A673 (cell line): ENCODE measurements at regions not wholly inside any gene's neighbourhood (a gene's known extent, or its start where the extent isn't known, plus 50 kb on each side); places are given as distances from the start of the nearest gene placed in this dataset.

Experiments used
- BruUV-seq: library from RNA; stranded (reverse); fragments of 400-500 nt; replicated peaks from 2 replicates; lab custom pipeline; 2021; lab: Mats Ljungman, UMichigan
- CTCF ChIA-PET: fragments of 300-600 bp; sonication (Branson Sonifier 250); formaldehyde crosslinking; loops from one replicate; lab custom pipeline; 2022; ENCODE audit warnings: antibody characterized with exemption; lab: Charles Lee
- POLR2A ChIA-PET: fragments of 300-600 bp; sonication (Branson Sonifier 250); formaldehyde crosslinking; loops from one replicate; lab custom pipeline; 2022; ENCODE audit warnings: antibody characterized with exemption; ENCODE audit not compliant: low non-redundant PET; lab: Charles Lee
- DNase-seq: peaks from one replicate; pipeline ENCODE4 v3.0.0-alpha.2; 2015; ENCODE audit warnings: low spot score
- H3K27ac ChIP-seq: fragments of 200-600 bp; sonication (generic); 2 replicates; pipeline ENCODE4 v1.5.1; 2016; ENCODE audit warnings: mixed run types, low read depth, mild to moderate bottlenecking, mixed read lengths, antibody characterized with exemption, low read length; ENCODE audit not compliant: poor library complexity, severe bottlenecking
- H3K27me3 ChIP-seq: fragments of 200-600 bp; sonication (generic); replicated peaks from 2 replicates; pipeline ENCODE4 v1.6.1; 2017; ENCODE audit warnings: mixed run types, low read depth, mild to moderate bottlenecking, mixed read lengths, antibody characterized with exemption, low read length; ENCODE audit not compliant: insufficient read depth, poor library complexity
- H3K36me3 ChIP-seq: fragments of 200-600 bp; sonication (generic); 2 replicates; pipeline ENCODE4 v1.6.1; 2016; ENCODE audit warnings: mixed run types, mild to moderate bottlenecking, mixed read lengths, antibody characterized with exemption, low read length; ENCODE audit not compliant: insufficient read depth, poor library complexity, severe bottlenecking
- H3K4me1 ChIP-seq: fragments of 200-600 bp; sonication (generic); 2 replicates; pipeline ENCODE4 v1.6.1; 2017; ENCODE audit warnings: mixed run types, mild to moderate bottlenecking, mixed read lengths, antibody characterized with exemption, low read length; ENCODE audit not compliant: insufficient read depth, poor library complexity, severe bottlenecking
- H3K4me3 ChIP-seq: fragments of 200-600 bp; sonication (generic); 2 replicates; pipeline ENCODE4 v1.5.1; 2016; ENCODE audit warnings: low read depth, mixed run types, mild to moderate bottlenecking, mixed read lengths, low read length; ENCODE audit not compliant: poor library complexity, severe bottlenecking
- H3K9me3 ChIP-seq: fragments of 200-600 bp; sonication (generic); 2 replicates; pipeline ENCODE4 v1.6.1; 2016; ENCODE audit warnings: mixed run types, low read depth, mild to moderate bottlenecking, mixed read lengths, antibody characterized with exemption, low read length; ENCODE audit not compliant: poor library complexity, severe bottlenecking
- EZH2 ChIP-seq: fragments of 200-600 bp; sonication (generic); IDR thresholded peaks from 2 replicates; pipeline ENCODE4 v1.6.1; 2017; ENCODE audit warnings: borderline replicate concordance, low read depth, mild to moderate bottlenecking, mixed read lengths, antibody characterized with exemption, low read length; ENCODE audit not compliant: poor library complexity, severe bottlenecking
- intact Hi-C: fragments of 100-400 bp; cut with micrococcal nuclease; formaldehyde crosslinking; loops from one replicate; pipeline ENCODE4 v1.10.0; 2022; ENCODE audit not compliant: unreplicated experiment
- TF ChIP-seq, protein P1 (sequence below): fragments of 300-800, 200-600 bp; sonication (generic); conservative IDR thresholded peaks from 2 replicates; pipeline ENCODE4 v1.5.1; 2017; ENCODE audit warnings: low read depth, mild to moderate bottlenecking, antibody characterized with exemption, low read length, moderate library complexity, mixed read lengths

DNA sequence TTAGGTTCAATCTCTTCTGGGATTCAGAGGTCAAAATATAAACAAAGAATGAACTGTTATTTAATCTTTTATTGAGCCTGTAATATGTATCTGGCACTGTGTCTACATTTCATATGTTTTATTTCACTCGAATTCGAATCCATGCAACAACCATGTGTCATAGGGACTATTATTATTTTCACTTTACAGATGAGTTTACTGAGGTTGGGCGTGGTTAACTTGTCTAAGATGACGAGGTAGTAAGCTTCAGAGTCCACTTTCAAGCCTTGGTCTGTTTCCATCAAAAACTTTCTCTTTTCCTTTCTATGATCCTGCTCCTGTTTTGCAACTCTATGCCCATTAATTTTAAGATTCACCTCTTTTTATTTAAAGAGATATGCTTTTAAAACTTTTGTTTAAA is 55.2 kb upstream of the DMAC1 start:
- DNase-seq = no peak
- no peaks in the 10 kb centered on the region for H3K4me1 ChIP-seq
- no peaks in the 10 kb centered on the region for H3K36me3 ChIP-seq
- ChIA-PET POLR2A (no interaction called here), CTCF (no interaction called here)
- no peaks in the 10 kb centered on the region for H3K27me3 ChIP-seq
- H3K27ac ChIP-seq = no peak overlapping the region
- no peak overlapping the region for H3K4me3 ChIP-seq
- intact Hi-C loops = no loop called here
- no peaks in the 10 kb centered on the region for H3K9me3 ChIP-seq
- no TSS peak for BruUV-seq
- no peak for TF ChIP-seq EZH2
- TF ChIP-seq, protein P1, sequence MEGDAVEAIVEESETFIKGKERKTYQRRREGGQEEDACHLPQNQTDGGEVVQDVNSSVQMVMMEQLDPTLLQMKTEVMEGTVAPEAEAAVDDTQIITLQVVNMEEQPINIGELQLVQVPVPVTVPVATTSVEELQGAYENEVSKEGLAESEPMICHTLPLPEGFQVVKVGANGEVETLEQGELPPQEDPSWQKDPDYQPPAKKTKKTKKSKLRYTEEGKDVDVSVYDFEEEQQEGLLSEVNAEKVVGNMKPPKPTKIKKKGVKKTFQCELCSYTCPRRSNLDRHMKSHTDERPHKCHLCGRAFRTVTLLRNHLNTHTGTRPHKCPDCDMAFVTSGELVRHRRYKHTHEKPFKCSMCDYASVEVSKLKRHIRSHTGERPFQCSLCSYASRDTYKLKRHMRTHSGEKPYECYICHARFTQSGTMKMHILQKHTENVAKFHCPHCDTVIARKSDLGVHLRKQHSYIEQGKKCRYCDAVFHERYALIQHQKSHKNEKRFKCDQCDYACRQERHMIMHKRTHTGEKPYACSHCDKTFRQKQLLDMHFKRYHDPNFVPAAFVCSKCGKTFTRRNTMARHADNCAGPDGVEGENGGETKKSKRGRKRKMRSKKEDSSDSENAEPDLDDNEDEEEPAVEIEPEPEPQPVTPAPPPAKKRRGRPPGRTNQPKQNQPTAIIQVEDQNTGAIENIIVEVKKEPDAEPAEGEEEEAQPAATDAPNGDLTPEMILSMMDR = no peak
